Loucy (cell line): ENCODE measurements at regions not wholly inside any gene's neighbourhood (a gene's known extent, or its start where the extent isn't known, plus 50 kb on each side); places are given as distances from the start of the nearest gene placed in this dataset.

Experiments
- H2AFZ ChIP-seq: fragments of 200-600 bp; sonication (generic); 2 replicates; pipeline ENCODE4 v1.6.0; 2016; ENCODE audit warnings: antibody characterized with exemption, mild to moderate bottlenecking, low read length, moderate library complexity
- H3F3A ChIP-seq: fragments of 200-600 bp; 2 replicates; pipeline ENCODE4 v1.6.0; 2016; ENCODE audit warnings: antibody characterized with exemption, low read depth, mild to moderate bottlenecking
- H3K27me3 ChIP-seq: fragments of 200-600 bp; sonication (generic); 2 replicates; pipeline ENCODE4 v1.6.1; 2014; ENCODE audit warnings: low read length, mild to moderate bottlenecking; ENCODE audit not compliant: insufficient read depth, poor library complexity, severe bottlenecking
- H3K36me3 ChIP-seq: fragments of 200-600 bp; sonication (generic); 2 replicates; pipeline ENCODE4 v1.6.1; 2016; ENCODE audit warnings: low read length; ENCODE audit not compliant: insufficient read depth
- H3K4me1 ChIP-seq: fragments of 200-600 bp; sonication (generic); 2 replicates; pipeline ENCODE4 v1.5.1; 2014; ENCODE audit warnings: low read length, mild to moderate bottlenecking; ENCODE audit not compliant: insufficient read depth, poor library complexity, severe bottlenecking
- H3K4me2 ChIP-seq: fragments of 200-600 bp; sonication (generic); 2 replicates; pipeline ENCODE4 v1.6.0; 2014; ENCODE audit warnings: antibody characterized with exemption, low read length, low read depth, mild to moderate bottlenecking; ENCODE audit not compliant: poor library complexity, severe bottlenecking
- H3K4me3 ChIP-seq: fragments of 200-600 bp; sonication (generic); 2 replicates; pipeline ENCODE4 v1.5.1; 2014; ENCODE audit warnings: low read length, mild to moderate bottlenecking, mixed read lengths; ENCODE audit not compliant: poor library complexity, severe bottlenecking
- H3K79me2 ChIP-seq: fragments of 200-600 bp; sonication (generic); 2 replicates; pipeline ENCODE4 v1.6.1; 2014; ENCODE audit warnings: low read length; ENCODE audit not compliant: insufficient read depth
- H3K9ac ChIP-seq: fragments of 200-600 bp; sonication (generic); 2 replicates; pipeline ENCODE4 v1.6.0; 2014; ENCODE audit warnings: mild to moderate bottlenecking, low read depth, low read length, moderate library complexity; ENCODE audit not compliant: poor library complexity, severe bottlenecking
- H3K9me2 ChIP-seq: fragments of 200-600 bp; sonication (generic); replicated peaks from 2 replicates; pipeline ENCODE4 v1.6.1; 2016; ENCODE audit warnings: low read depth, low read length, mixed read lengths
- H3K9me3 ChIP-seq: fragments of 200-600 bp; sonication (generic); 2 replicates; pipeline ENCODE4 v1.6.1; 2014; ENCODE audit warnings: mild to moderate bottlenecking, antibody characterized with exemption, low read length, low read depth; ENCODE audit not compliant: insufficient read depth
- H4K20me1 ChIP-seq: fragments of 200-600 bp; sonication (generic); 2 replicates; pipeline ENCODE4 v1.6.0; 2014; ENCODE audit warnings: antibody characterized with exemption, low read length, mild to moderate bottlenecking; ENCODE audit not compliant: insufficient read depth, poor library complexity, severe bottlenecking
- EZH2phosphoT487 ChIP-seq: fragments of 200-600 bp; IDR thresholded peaks from 2 replicates; pipeline ENCODE4 v1.6.1; 2018; ENCODE audit warnings: antibody characterized with exemption, mild to moderate bottlenecking, moderate library complexity, borderline replicate concordance
- TF ChIP-seq, protein P1 (sequence below): fragments of 200-600 bp; sonication (generic); conservative IDR thresholded peaks from 2 replicates; pipeline ENCODE4 v1.5.1; 2014; ENCODE audit warnings: mild to moderate bottlenecking, antibody characterized with exemption, low read length

DNA sequence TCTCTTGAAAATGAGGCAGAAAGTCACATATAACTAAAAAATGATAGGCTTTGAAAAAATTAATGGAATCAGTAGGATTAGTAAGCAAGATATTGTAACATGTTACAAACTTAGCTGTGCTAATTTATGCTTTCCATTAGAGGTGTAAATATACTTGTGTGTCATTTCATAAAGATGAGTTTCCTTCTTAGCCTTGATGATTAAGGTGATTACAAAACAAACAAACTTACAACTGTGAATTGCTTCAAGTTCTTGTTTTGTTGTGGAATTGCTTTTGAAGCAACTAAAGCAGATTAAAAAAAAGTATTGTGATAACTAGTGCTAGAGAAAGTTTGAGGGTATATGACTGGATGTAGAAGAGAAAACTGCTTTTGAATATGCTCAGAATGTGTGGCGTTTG lies 87.9 kb downstream of the DIPK2A start:
- no peaks in the 10 kb centered on the region for H3K36me3 ChIP-seq
- H2AFZ ChIP-seq: no peak overlapping the region
- no peak overlapping the region for H3K4me2 ChIP-seq
- no peaks in the 10 kb centered on the region for H3K9me2 ChIP-seq
- no peak overlapping the region for H3K4me3 ChIP-seq
- no peaks in the 10 kb centered on the region for H3K9me3 ChIP-seq
- H3K4me1 ChIP-seq: no peaks in the 10 kb centered on the region
- H4K20me1 ChIP-seq: no peaks in the 10 kb centered on the region
- no peak for TF ChIP-seq EZH2phosphoT487
- TF ChIP-seq, protein P1, sequence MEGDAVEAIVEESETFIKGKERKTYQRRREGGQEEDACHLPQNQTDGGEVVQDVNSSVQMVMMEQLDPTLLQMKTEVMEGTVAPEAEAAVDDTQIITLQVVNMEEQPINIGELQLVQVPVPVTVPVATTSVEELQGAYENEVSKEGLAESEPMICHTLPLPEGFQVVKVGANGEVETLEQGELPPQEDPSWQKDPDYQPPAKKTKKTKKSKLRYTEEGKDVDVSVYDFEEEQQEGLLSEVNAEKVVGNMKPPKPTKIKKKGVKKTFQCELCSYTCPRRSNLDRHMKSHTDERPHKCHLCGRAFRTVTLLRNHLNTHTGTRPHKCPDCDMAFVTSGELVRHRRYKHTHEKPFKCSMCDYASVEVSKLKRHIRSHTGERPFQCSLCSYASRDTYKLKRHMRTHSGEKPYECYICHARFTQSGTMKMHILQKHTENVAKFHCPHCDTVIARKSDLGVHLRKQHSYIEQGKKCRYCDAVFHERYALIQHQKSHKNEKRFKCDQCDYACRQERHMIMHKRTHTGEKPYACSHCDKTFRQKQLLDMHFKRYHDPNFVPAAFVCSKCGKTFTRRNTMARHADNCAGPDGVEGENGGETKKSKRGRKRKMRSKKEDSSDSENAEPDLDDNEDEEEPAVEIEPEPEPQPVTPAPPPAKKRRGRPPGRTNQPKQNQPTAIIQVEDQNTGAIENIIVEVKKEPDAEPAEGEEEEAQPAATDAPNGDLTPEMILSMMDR: no peak
- no peaks in the 10 kb centered on the region for H3K79me2 ChIP-seq
- H3K27me3 ChIP-seq: no peaks in the 10 kb centered on the region
- H3F3A ChIP-seq: no peaks in the 10 kb centered on the region
- H3K9ac ChIP-seq: no peak overlapping the region

DNA sequence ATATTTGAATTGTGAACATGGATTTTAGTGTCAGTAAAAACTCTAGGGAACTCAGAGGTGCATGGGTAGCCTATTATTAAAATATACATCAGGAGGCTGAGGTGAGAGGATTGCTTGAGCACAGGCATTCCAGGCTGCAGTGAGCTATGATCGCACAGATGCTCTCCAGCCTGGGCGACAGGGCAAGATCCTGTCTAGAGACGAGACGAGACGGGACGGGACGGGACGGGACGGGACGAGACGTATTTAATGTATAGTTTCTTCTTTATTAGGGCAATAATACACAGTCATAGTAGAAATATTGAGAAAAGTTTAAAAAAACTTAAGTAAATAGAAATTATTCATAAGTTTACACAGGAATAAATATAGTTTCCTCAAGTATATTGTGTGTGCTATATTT lies 89.3 kb downstream of the DIPK2A start:
- Histone ChIP-seq H3K4me2 (no peak overlapping the region), H3K4me1 (no peaks in the 10 kb centered on the region), H3K27me3 (no peaks in the 10 kb centered on the region), H2AFZ (no peak overlapping the region), H3K36me3 (no peaks in the 10 kb centered on the region), H4K20me1 (no peaks in the 10 kb centered on the region), H3K79me2 (no peaks in the 10 kb centered on the region), H3F3A (no peaks in the 10 kb centered on the region), H3K9me3 (no peaks in the 10 kb centered on the region), H3K9ac (no peak overlapping the region), H3K9me2 (no peaks in the 10 kb centered on the region), H3K4me3 (no peak overlapping the region)
- TF ChIP-seq, protein P1: no peak
- no peak for TF ChIP-seq EZH2phosphoT487

DNA sequence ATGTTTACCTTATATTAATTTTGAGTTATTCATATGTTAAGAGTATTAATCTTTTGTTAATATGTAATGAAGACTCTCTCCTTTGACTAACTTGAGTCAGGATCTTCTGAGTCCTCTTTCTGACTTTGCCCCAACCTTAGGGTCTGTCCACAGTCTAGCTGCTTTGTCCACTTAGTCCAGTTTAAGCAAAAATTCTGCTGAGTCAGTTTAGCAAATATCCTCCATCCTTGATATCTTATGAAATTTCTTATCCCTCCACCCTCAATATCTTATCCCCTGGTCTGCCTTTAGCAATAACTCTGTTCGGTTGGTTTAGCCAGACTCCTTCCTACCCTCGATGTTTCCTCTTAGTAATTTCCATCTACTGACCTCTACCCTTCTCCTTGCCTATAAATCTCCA lies 91.7 kb downstream of the DIPK2A start:
- no peaks in the 10 kb centered on the region for H3K27me3 ChIP-seq

More for the DNA sequence above, 91.7 kb downstream of the DIPK2A start:
- Histone ChIP-seq H3K4me2 (no peak overlapping the region), H3K9me3 (no peaks in the 10 kb centered on the region), H3K79me2 (no peaks in the 10 kb centered on the region), H3K36me3 (no peaks in the 10 kb centered on the region), H3F3A (no peaks in the 10 kb centered on the region), H3K4me1 (no peaks in the 10 kb centered on the region), H4K20me1 (no peaks in the 10 kb centered on the region), H3K9me2 (no peaks in the 10 kb centered on the region), H3K9ac (no peak overlapping the region), H2AFZ (no peak overlapping the region), H3K4me3 (no peak overlapping the region)
- no peak for TF ChIP-seq EZH2phosphoT487
- TF ChIP-seq, protein P1: no peak
